ENCODE measurements at regions not wholly inside any gene's neighbourhood (a gene's known extent, or its start where the extent isn't known, plus 50 kb on each side); places are given as distances from the start of the nearest gene placed in this dataset.

DNA sequence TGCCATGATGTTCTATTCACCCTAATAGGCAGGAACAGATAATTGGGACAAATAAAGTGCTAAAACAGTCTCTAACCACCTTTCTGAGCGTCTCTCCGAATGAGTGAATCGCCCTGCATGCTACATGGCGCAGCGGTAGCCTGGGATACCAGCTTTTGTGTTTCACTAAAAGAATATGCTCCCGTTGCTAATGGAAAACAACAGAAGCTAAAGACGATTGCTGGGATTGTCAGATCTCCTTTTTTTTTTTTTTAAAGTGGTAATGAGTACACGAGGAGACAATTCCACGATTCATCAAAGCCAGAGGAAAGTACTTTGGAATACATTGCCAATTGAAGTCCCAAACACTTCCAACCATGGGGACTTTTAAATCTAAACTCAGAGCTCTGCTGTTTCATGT lies 1815.3 kb upstream of the CELF4 start:
- ChIA-PET CTCF (no interaction called here), POLR2A (no interaction called here)
- no peak for DNase-seq (ENCODE audit: extremely low spot score)
- no peak for TF ChIP-seq SP1 (IDR thresholded peaks at IDR 0.05)
- TF ChIP-seq ELF4 (IDR thresholded peaks at IDR 0.05): no peak
- TF ChIP-seq ZNF384 (IDR thresholded peaks at IDR 0.05): no peak
- TF ChIP-seq HDGF (IDR thresholded peaks at IDR 0.05; ENCODE audit: borderline replicate concordance): no peak
- no peak for TF ChIP-seq L3MBTL2 (conservative IDR thresholded peaks at IDR 0.05)

GRCh38 chr18:39380186-39380725 lies 1814.7 kb upstream of the CELF4 start:
- ChIA-PET POLR2A (no interaction called here), CTCF (no interaction called here)
- DNase-seq (ENCODE audit: extremely low spot score): no peak
- TF ChIP-seq ZNF384 (IDR thresholded peaks at IDR 0.05): no peak
- no peak for TF ChIP-seq SP1 (IDR thresholded peaks at IDR 0.05)
- no peak for TF ChIP-seq ELF4 (IDR thresholded peaks at IDR 0.05)
- TF ChIP-seq TARDBP (IDR thresholded peaks at IDR 0.05): no peak
- TF ChIP-seq SUZ12 (IDR thresholded peaks at IDR 0.05): no peak
- TF ChIP-seq LEF1 (IDR thresholded peaks at IDR 0.05; ENCODE audit: borderline replicate concordance): no peak
- no peak for TF ChIP-seq NFRKB (IDR thresholded peaks at IDR 0.05)
- TF ChIP-seq FOXM1 (IDR thresholded peaks at IDR 0.05; ENCODE audit: borderline replicate concordance): no peak

- no peak for DNase-seq (ENCODE audit: extremely low spot score)
- no peak for TF ChIP-seq TARDBP (IDR thresholded peaks at IDR 0.05)
- no peak for TF ChIP-seq NFRKB (IDR thresholded peaks at IDR 0.05)
- no peak for TF ChIP-seq SP1 (IDR thresholded peaks at IDR 0.05)
- no peak for TF ChIP-seq FOXA1 (IDR thresholded peaks at IDR 0.05)
- TF ChIP-seq ELF4 (IDR thresholded peaks at IDR 0.05): no peak
- no peak for TF ChIP-seq HDGF (IDR thresholded peaks at IDR 0.05; ENCODE audit: borderline replicate concordance)
- no peak for TF ChIP-seq FOXK2 (IDR thresholded peaks at IDR 0.05)
- no peak for TF ChIP-seq L3MBTL2 (conservative IDR thresholded peaks at IDR 0.05)
- no peak for TF ChIP-seq CTBP1 (IDR thresholded peaks at IDR 0.05; ENCODE audit: borderline replicate concordance)
- TF ChIP-seq ARNT (IDR thresholded peaks at IDR 0.05): no peak
- POLR2A ChIA-PET: no interaction called here
- CTCF ChIA-PET: no interaction called here
Measured at GRCh38 chr18:39375066-39375465, 1809.5 kb upstream of the CELF4 start.

- TF ChIP-seq L3MBTL2 (conservative IDR thresholded peaks at IDR 0.05): no peak
- no peak for TF ChIP-seq FOXA1 (IDR thresholded peaks at IDR 0.05)
- no peak for TF ChIP-seq HDGF (IDR thresholded peaks at IDR 0.05; ENCODE audit: borderline replicate concordance)
- no peak for TF ChIP-seq CTBP1 (IDR thresholded peaks at IDR 0.05; ENCODE audit: borderline replicate concordance)
- no peak for TF ChIP-seq FOXK2 (IDR thresholded peaks at IDR 0.05)
- TF ChIP-seq ZNF384 (IDR thresholded peaks at IDR 0.05): no peak
- TF ChIP-seq PKNOX1 (IDR thresholded peaks at IDR 0.05): no peak
- TF ChIP-seq NFRKB (IDR thresholded peaks at IDR 0.05): no peak
- TF ChIP-seq LEF1 (IDR thresholded peaks at IDR 0.05; ENCODE audit: borderline replicate concordance): no peak
- DNase-seq (ENCODE audit: extremely low spot score): no peak
- ChIA-PET POLR2A (no interaction called here), CTCF (no interaction called here)
Measured at GRCh38 chr18:39371996-39372395, 1806.4 kb upstream of the CELF4 start.

GRCh38 chr18:39366656-39367055 lies 1801.1 kb upstream of the CELF4 start:
- no peak for DNase-seq (ENCODE audit: extremely low spot score)

DNA sequence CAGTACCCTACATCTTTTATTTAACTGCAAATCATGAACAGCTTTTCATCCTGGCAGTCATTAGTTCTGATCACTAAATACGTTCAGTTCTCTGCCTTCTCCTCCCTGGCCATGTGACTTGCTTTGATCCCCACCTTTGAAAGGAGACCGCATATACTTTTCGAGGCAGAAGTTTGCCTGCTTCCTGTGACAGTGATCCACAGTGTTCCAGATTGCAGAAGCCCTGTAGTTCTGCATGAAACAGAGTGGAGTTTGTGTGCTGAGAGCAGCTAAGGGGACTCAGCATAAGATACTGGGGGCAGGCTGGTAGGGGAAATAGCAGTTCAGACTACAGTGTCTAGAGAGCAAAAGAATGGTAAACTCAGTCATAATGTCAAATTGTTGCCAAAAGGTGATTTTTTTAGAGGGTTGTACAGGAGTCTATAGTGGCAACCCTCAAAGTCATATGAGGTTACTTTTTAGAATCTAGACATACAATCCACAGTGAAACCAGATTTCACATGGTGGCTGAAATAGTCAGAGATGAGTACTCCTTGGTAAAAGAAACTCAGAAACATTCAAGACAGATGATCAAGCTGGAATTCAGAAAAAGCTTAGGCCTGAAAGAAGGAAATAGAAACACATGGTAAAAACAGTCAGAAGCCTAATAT lies 1800.4 kb upstream of the CELF4 start:
- CTCF ChIA-PET: no interaction called here
- TF ChIP-seq ELF4 (IDR thresholded peaks at IDR 0.05) (no peak), PKNOX1 (IDR thresholded peaks at IDR 0.05) (no peak), SUZ12 (IDR thresholded peaks at IDR 0.05) (no peak), L3MBTL2 (conservative IDR thresholded peaks at IDR 0.05) (no peak), HDGF (IDR thresholded peaks at IDR 0.05; ENCODE audit: borderline replicate concordance) (no peak), FOXA1 (IDR thresholded peaks at IDR 0.05) (no peak), NFRKB (IDR thresholded peaks at IDR 0.05) (no peak), LEF1 (IDR thresholded peaks at IDR 0.05; ENCODE audit: borderline replicate concordance) (no peak), SP1 (IDR thresholded peaks at IDR 0.05) (no peak), TARDBP (IDR thresholded peaks at IDR 0.05) (no peak), ZNF384 (IDR thresholded peaks at IDR 0.05) (no peak), CTBP1 (IDR thresholded peaks at IDR 0.05; ENCODE audit: borderline replicate concordance) (no peak), FOXK2 (IDR thresholded peaks at IDR 0.05) (no peak), FOXM1 (IDR thresholded peaks at IDR 0.05; ENCODE audit: borderline replicate concordance) (no peak), BHLHE40 (IDR thresholded peaks at IDR 0.05; ENCODE audit: borderline replicate concordance) (no peak), ARNT (IDR thresholded peaks at IDR 0.05) (no peak)
- no peak for DNase-seq (ENCODE audit: extremely low spot score)
- POLR2A ChIA-PET: no interaction called here

More at GRCh38 chr18:39366656-39367055, 1801.1 kb upstream of the CELF4 start:
- ChIA-PET POLR2A (no interaction called here), CTCF (no interaction called here)
- no peak for TF ChIP-seq BHLHE40 (IDR thresholded peaks at IDR 0.05; ENCODE audit: borderline replicate concordance)
- no peak for TF ChIP-seq ELF4 (IDR thresholded peaks at IDR 0.05)
- TF ChIP-seq NFRKB (IDR thresholded peaks at IDR 0.05): no peak
- no peak for TF ChIP-seq FOXM1 (IDR thresholded peaks at IDR 0.05; ENCODE audit: borderline replicate concordance)
- no peak for TF ChIP-seq HDGF (IDR thresholded peaks at IDR 0.05; ENCODE audit: borderline replicate concordance)
- no peak for TF ChIP-seq ZNF384 (IDR thresholded peaks at IDR 0.05)
- no peak for TF ChIP-seq PKNOX1 (IDR thresholded peaks at IDR 0.05)
- TF ChIP-seq LEF1 (IDR thresholded peaks at IDR 0.05; ENCODE audit: borderline replicate concordance): no peak
- TF ChIP-seq ARNT (IDR thresholded peaks at IDR 0.05): no peak
- no peak for TF ChIP-seq L3MBTL2 (conservative IDR thresholded peaks at IDR 0.05)
- no peak for TF ChIP-seq FOXK2 (IDR thresholded peaks at IDR 0.05)
- no peak for TF ChIP-seq FOXA1 (IDR thresholded peaks at IDR 0.05)
- TF ChIP-seq CTBP1 (IDR thresholded peaks at IDR 0.05; ENCODE audit: borderline replicate concordance): no peak
- no peak for TF ChIP-seq SUZ12 (IDR thresholded peaks at IDR 0.05)
- no peak for TF ChIP-seq TARDBP (IDR thresholded peaks at IDR 0.05)
- TF ChIP-seq SP1 (IDR thresholded peaks at IDR 0.05): no peak

Measured in HEK293T (cell line).